Ovary (tissue), 7 donors: ENCODE measurements at regions not wholly inside any gene's neighbourhood (a gene's known extent, or its start where the extent isn't known, plus 50 kb on each side); places are given as distances from the start of the nearest gene placed in this dataset.

Experiments used
- DNase-seq, 5 donors: peaks; one replicate each; pipeline ENCODE4 v3.0.0-alpha.2; 2019 to 2020
- H3K27ac ChIP-seq, 2 donors: fragments of 200-600 bp; one replicate each; pipeline versions ENCODE4 v1.5.1 to v1.8.0; 2019 to 2022
- H3K27me3 ChIP-seq: fragments of 200-600 bp; one replicate; pipeline ENCODE4 v1.8.0; 2022
- H3K36me3 ChIP-seq: fragments of 200-600 bp; sonication (generic); one replicate; pipeline ENCODE4 v1.5.1; 2019
- H3K4me1 ChIP-seq: one replicate; pipeline ENCODE4 v1.8.1; 2013; ENCODE audit warnings: mild to moderate bottlenecking, moderate library complexity; ENCODE audit not compliant: insufficient read depth
- H3K4me3 ChIP-seq: fragments of 200-600 bp; sonication (generic); one replicate; pipeline ENCODE4 v1.5.1; 2017
- H3K9me3 ChIP-seq, 2 donors: fragments of 200-600 bp in 1 of 2; sonication (generic) in 1 of 2; one replicate each; pipeline versions ENCODE4 v1.5.1 to v1.8.1; 2013 to 2019; ENCODE audit warnings: mild to moderate bottlenecking in 1 of 2, moderate library complexity in 1 of 2
- CTCF ChIP-seq, 3 donors: fragments of 450-650 bp in 2 of 3; fragments of 200-600 bp in 1 of 3; IDR thresholded peaks; one replicate each; pipeline versions ENCODE4 v1.5.1 to v1.8.0; 2016 to 2022; ENCODE audit warnings: antibody characterized with exemption in 3 of 3, mild to moderate bottlenecking in 1 of 3
- EP300 ChIP-seq: sonication (generic); formaldehyde crosslinking; IDR thresholded peaks from one replicate; pipeline ENCODE4 v1.6.1; 2017; ENCODE audit warnings: antibody characterized with exemption
- POLR2A ChIP-seq: fragments of 450-650 bp; IDR thresholded peaks from one replicate; pipeline ENCODE4 v1.6.1; 2017; ENCODE audit warnings: antibody characterized with exemption, mild to moderate bottlenecking, moderate library complexity
- WGBS, 3 donors: extraction: QIAGEN DNeasy Blood & Tissue Kit in 1 of 3; methylation state at CpG; one replicate each; pipeline versions ENCODE4 v1.1.5 to v1.1.7; 2013 to 2017; 5-methylcytosine and 5-hydroxymethylcytosine counted together
- intact Hi-C, 4 donors: fragments of 100-400 bp; cut with DNase I; formaldehyde crosslinking; loops; one replicate each; pipeline versions ENCODE4 v1.11.0 to v1.15.1; 2022 to 2023
- donor health status: DM: no; HTN: no; CAD: no; lungs with moderate emphysema.
- donor health status: DM: no; HTN: no; CAD: no.
- donor health status: Bipolar disorder and iron deficiency.
- donor health status: DM: no; HTN: no; CAD: no.
- donor health status: DM: yes; HTN: yes; CAD: no.

DNA sequence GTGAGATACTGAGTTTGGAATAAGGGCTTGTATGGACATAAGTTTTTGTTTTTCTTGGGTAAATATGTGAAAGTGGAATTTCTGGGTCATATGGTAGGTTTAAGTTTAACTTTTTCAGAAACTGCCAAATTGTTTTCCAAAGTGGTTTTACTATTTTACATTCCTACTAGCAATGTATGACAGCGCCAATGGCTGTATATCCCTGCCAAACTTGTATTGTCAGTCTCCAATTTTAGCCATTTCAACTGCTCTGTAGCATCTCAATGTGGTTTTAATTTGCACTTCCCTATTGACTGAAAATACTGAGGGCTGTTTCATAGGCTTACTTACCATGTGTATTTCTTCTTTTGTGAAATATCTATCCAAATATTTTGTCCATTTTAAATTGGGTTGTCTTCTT, 90.5 kb upstream of the ZNF32 start:
- no peak overlapping the region for H3K27ac ChIP-seq
- no peak for TF ChIP-seq CTCF (IDR thresholded peaks at IDR 0.05)
- no peak for TF ChIP-seq EP300
- no peak for TF ChIP-seq POLR2A
- intact Hi-C loops: no loop called here
- 68 to 79% (median 79%) methylated on average over 1 of the region's 1 CpG for WGBS, 3 donors
- DNase-seq: no peak
- no peaks in the 10 kb centered on the region for H3K4me1 ChIP-seq
- no peak overlapping the region for H3K4me3 ChIP-seq
- no peaks in the 10 kb centered on the region for H3K9me3 ChIP-seq
- no peaks in the 10 kb centered on the region for H3K27me3 ChIP-seq
- no peaks in the 10 kb centered on the region for H3K36me3 ChIP-seq

DNA sequence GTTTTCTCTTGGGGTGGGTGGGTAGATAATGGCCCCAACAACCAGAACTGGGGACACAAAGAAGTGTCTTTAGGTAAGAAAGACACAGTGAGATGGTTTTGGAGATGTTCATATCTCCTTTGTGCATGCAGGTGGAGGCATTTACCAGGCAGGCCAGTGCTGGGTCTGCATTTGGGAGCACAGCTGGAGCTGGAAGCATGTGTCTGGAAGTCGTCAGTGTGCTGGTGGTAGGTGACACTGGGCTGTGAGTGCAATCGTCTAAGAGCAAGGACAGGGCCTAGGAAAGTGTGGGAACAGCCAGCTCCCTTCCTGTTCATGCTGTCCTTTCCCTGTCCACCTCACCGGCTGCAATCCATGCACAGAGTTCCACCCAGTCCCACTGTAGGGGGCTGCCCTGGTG, 88.3 kb upstream of the ZNF32 start:
- Histone ChIP-seq H3K36me3 (no peaks in the 10 kb centered on the region), H3K4me1 (no peaks in the 10 kb centered on the region), H3K9me3 (no peaks in the 10 kb centered on the region), H3K27me3 (no peaks in the 10 kb centered on the region), H3K27ac (no peak overlapping the region), H3K4me3 (no peak overlapping the region)
- WGBS, 3 donors: 42 to 68% (median 59%) methylated on average over 3 of the region's 3 CpGs
- TF ChIP-seq EP300 (no peak), POLR2A (no peak), CTCF (IDR thresholded peaks at IDR 0.05) (no peak)
- intact Hi-C loops: no loop called here
- DNase-seq: no peak

- Histone ChIP-seq H3K9me3 (no peaks in the 10 kb centered on the region), H3K4me1 (no peaks in the 10 kb centered on the region), H3K4me3 (no peak overlapping the region), H3K27ac (no peak overlapping the region), H3K27me3 (no peaks in the 10 kb centered on the region), H3K36me3 (no peaks in the 10 kb centered on the region)
- no peak for TF ChIP-seq EP300
- no peak for TF ChIP-seq POLR2A
- no peak for TF ChIP-seq CTCF (IDR thresholded peaks at IDR 0.05)
- no peak for DNase-seq
- WGBS, 3 donors: 68 to 74% (median 73%) methylated on average over 2 of the region's 2 CpGs
- intact Hi-C loops: no loop called here
Observed at GRCh38 chr10:43735907-43736306, 87.2 kb upstream of the ZNF32 start.

DNA sequence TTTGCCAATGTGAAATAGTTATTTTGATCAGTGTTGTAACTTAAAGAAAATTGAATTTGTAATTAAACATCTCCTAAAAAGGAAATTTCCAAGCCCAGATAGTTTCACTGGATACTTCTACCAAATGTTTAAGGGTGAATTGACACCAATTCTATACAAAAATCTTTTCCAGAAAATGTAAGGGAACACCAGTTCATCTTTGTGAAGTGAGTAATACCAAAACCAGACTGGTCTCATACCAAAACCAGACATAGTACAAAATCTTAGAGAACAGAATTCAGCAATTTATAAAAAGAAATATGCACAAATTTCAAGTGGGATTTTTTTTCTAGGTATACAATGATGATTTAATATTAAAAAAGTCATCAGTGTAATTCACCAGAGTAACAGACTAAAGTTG, 86.0 kb upstream of the ZNF32 start:
- Histone ChIP-seq H3K4me3 (no peak overlapping the region), H3K9me3 (no peaks in the 10 kb centered on the region), H3K27ac (no peak overlapping the region), H3K4me1 (no peaks in the 10 kb centered on the region), H3K36me3 (no peaks in the 10 kb centered on the region), H3K27me3 (no peaks in the 10 kb centered on the region)
- intact Hi-C loops: no loop called here
- DNase-seq: no peak
- TF ChIP-seq EP300: no peak
- TF ChIP-seq POLR2A: no peak

DNA sequence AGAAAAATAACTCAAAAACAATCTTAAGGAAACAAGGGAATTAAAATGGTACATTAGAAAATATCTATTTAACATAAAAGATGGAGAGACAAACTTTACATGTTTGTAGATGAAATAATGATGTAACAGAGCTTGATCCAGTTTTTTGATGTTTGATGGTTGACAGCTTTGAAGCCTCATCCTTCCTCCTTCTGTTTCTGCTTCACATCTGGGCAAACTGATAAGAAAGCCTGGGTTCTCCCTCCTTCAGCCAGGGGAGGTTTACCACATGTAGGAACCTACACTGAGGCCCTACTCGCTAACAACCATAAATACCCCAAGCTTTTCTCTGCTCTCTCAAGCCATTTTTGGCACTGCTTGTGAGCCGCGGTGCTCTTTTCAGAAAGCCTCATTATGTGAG, 82.8 kb upstream of the ZNF32 start:
- WGBS, 3 donors: 87 to 89% (median 88%) methylated on average over 3 of the region's 3 CpGs
- H3K27me3 ChIP-seq: no peaks in the 10 kb centered on the region
- intact Hi-C loops: no loop called here
- DNase-seq: no peak
- TF ChIP-seq POLR2A (no peak), EP300 (no peak), CTCF (IDR thresholded peaks at IDR 0.05) (no peak)
- no peaks in the 10 kb centered on the region for H3K4me1 ChIP-seq
- H3K4me3 ChIP-seq: no peak overlapping the region
- H3K36me3 ChIP-seq: no peaks in the 10 kb centered on the region
- H3K27ac ChIP-seq: no peak overlapping the region
- peaks cover 0 to under 1% of the 10 kb centered on the region in 2 donors for H3K9me3 ChIP-seq
